ENCODE measurements at regions not wholly inside any gene's neighbourhood (a gene's known extent, or its start where the extent isn't known, plus 50 kb on each side); places are given as distances from the start of the nearest gene placed in this dataset.
"Not testable (repeated sequence)": the region's sequence is repeated elsewhere in the genome, so short reads cannot be mapped to it uniquely, and the experiment has no call there.

DNA sequence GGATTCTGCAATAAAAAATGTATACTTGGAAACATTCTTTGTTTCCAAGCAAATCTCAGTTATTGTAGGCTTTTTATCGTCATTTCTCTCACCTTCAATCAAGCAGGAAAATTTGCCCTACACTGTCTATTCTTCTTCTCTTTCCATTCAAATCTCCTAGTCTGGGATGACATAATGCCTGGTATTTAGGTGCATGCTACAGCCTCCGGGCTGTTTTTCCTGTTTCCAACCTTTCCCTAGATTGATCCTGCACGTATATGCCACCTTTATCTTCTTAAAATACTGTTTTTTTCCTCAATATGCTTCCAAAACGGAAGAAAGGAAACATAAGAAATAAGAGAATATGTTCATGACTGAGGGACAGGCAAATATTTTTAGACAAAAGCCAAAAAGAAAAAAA lies 249.1 kb upstream of the UBASH3B start:
- intact Hi-C loops (cut with DNase I) = no loop called here
- DNase-seq = no peak

DNA sequence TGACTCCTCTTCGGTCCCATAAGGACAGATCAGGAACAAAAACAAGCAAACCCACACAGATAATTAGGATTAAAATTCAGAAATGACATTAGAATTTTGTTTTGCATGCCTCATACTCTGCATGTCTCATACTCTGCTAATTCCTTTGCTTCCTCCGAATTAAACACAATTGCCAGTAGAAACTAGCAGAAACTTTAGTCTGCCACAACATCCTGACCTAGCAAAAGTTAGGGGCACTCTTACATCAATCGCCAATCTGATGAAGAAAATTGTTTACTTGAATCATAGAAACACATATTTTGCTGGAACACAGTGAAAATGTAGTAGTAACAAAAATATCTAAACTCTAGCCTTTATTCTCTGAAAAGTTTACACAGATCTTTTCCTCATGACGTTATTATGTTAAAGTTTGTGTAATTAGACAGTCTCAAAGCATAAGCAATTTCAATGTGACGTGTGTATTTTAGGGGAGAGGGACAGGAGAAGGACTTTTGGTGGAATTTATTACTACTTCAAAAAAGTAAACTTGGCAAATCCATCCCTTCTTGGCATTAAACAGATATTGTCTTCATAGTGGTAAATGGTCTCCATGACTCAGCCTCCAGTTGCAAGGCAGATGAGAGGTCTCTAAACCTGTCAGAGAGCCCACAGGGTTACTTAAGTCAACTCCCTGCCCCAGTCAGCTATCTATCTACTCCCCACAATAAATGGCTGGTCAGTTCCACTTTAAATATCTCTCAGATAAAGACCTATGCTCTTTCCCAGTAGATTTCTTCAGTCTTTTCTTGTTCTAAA lies 249.8 kb upstream of the UBASH3B start:
- intact Hi-C loops (cut with DNase I) = no loop called here

DNA sequence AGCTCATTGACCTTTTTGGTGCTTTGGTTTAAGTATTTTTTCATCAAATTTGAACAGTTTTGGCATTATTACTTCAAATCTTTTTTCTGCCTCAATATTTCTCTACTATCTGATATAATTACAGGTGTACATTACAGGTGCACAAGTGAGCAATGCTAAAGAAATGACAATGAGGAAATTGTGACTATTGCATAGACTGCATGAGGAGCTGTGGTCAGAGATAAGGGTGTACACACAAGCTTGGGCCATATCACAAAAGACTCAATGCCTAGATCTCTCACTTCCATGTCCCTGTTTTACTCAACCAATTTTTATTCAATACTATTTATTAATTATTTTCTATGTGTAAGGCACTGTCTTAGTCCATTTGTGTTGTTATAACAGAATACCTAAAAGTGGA lies 251.0 kb upstream of the UBASH3B start:
- DNase-seq = no peak
- intact Hi-C loops (cut with DNase I) = no loop called here

More for the DNA sequence above, 249.8 kb upstream of the UBASH3B start:
- no peak for DNase-seq

DNA sequence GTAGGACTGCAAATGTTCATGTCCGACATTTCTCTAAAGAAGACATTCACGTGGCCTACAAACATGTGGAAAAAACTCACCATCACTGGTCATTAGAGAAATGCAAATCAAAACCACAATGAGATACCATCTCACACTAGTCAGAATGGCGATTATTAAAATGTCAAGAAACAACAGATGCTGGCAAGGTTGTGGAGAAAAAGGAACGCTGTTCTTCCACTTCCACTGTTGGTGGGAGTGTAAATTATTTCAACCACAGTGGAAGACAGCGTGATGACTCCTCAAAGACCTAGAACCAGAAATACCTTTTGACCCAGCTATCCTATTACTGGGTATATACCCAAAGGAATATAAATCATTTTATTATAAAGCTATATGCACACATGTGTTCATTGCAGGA lies 253.9 kb upstream of the UBASH3B start:
- intact Hi-C loops (cut with DNase I) = not testable (repeated sequence)

DNA sequence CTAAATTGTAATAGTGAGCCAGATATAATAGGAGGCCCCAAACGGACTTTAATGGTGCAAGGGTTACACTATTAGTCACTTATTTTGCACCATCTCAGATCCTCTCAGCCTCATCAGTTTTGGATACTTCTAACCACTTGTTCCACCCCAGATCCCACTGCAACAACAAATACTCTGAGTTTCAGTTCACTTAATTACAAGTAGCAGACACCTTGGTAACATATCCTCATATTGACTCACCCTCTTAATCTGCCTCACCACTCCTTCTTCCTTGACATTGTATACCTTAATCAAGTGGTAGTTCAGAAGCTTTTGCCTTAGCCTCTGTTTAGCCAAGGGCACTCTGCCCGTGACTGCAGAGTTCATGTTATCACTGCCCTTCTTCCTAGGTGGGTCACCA lies 256.1 kb upstream of the UBASH3B start:
- intact Hi-C loops (cut with DNase I) = no loop called here

More for the DNA sequence above, 253.9 kb upstream of the UBASH3B start:
- not testable (repeated sequence) for DNase-seq

DNA sequence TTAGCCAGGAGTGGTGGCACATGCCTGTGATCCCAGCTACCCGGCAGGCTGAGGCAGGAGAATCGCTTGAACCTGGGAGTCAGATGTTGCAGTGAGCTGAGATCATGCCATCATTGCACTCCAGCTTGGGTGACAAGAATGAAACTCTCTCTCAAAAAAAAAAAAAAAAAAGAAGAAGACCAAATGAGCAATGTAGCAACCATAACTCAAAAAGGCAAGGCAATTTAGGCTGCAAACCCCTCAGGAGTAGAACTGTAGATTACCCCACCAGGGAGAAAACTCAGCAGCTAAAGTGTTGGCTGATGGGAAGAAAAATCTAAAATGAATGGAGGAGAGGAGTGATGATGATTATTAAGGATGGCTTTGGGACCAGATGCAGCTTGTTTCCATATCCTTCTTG lies 256.7 kb upstream of the UBASH3B start:
- intact Hi-C loops (cut with DNase I) = no loop called here
- DNase-seq = no peak

More for the DNA sequence above, 256.1 kb upstream of the UBASH3B start:
- DNase-seq = no peak

DNA sequence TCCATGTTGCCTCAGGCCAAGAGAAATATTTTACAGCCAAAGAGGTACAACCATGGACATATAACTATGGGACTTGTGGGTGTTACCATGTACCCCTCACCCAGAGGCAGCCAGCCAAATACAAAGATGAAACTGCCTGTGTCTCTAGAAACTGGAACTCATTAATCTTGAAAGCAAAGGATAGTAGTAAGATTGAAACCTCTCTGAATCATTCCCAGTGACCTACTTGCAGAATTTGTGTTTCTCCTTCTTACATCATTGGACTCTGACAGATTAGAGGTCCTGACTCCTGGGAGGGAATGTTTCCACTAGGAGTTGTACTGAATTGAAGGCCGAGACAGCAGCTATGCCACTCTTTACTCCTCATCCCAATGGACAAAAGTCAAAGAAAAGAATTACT lies 257.4 kb upstream of the UBASH3B start:
- no peak for DNase-seq
- intact Hi-C loops (cut with DNase I) = no loop called here

DNA sequence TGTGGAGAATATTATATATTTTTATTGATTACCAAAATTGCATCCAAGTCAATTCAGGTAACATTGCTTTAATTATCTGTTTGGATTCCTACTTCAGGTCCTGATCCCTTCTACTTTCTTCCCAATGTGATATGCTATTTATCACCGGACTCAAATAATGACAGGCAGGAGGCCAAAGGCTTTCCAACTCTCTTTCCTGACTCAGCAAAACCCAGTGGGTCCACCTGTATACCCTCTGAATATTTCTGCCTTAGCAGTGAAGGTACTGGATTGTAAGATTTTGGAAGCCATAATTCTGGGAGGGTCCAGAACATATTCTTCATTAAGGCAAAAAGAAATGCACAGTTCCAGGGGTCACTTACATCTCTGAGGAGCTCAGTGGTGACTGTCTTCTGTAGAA lies 260.2 kb upstream of the UBASH3B start:
- DNase-seq = no peak
- intact Hi-C loops (cut with DNase I) = no loop called here

DNA sequence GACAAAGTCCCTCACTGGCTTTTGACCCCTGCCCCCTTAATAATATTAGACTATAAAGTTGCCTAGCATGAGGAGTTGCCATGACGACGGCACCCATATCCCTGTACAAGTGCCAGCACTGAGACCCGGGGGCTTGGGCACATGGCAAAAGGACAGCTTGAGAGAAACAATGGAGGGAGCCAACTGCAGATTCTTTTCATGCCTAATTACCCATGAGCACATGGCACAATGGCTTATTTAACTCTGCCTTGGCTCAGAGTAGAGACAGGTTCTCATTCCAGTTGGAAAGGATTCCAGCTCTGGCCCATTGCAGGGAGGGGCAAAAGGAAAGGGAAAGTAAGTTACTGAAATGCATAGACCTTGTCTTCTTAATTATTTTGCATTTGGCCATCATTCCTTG lies 261.2 kb upstream of the UBASH3B start:
- DNase-seq = peak in 3 of 10 donors; percentile 10 to 28 (median 19)
- intact Hi-C loops (cut with DNase I) = no loop called here

DNA sequence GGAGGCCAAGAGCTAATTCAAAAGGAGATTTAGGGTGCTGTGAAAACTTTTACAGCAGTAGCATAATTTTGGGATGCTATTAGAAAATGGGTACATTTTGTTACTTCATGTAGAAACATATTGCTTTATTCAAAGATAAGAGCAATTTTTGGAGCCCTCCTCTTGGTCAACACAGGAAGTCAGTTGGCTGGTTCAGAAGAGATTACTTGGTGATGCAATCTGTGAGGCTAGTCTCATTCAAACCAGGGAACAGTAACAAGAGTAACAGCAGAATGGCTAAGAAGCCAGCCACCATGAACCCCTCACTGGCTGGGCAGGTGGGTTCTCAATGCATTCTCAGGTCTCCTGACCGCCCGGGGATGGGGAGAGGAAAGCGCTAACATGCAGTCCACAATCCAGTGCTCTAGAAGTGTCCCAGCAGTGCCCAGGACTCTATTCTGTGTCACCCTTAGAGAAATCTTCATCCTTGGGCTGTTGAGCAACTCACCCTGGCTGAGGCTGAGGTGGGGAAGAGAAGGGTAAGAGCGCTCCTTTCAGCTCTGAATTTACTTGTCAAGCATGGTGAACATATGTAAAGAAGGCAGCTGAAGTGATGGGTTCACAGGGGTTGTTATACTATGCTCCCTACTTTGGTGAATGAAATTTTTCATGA lies 262.2 kb upstream of the UBASH3B start:
- no peak for DNase-seq
- intact Hi-C loops (cut with DNase I) = no loop called here

DNA sequence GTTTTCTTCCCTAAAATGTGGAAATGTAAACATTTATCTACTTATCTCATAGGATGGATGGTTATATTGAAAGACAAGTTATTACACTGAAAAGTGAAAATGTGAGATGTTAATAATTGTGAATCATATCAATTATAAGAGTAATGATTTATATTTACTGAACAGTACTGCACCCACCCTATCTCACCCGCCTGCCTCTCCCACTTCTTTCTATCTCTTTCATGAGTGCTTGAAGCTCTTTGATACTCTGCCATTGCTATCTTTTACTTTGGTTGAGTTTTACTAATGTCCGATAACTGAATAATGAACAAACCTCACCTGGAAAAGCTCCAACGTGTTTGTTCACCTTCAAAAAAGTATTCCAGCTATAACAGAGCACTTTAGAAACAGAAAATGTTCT lies 263.0 kb upstream of the UBASH3B start:
- intact Hi-C loops (cut with DNase I) = no loop called here
- DNase-seq = no peak

DNA sequence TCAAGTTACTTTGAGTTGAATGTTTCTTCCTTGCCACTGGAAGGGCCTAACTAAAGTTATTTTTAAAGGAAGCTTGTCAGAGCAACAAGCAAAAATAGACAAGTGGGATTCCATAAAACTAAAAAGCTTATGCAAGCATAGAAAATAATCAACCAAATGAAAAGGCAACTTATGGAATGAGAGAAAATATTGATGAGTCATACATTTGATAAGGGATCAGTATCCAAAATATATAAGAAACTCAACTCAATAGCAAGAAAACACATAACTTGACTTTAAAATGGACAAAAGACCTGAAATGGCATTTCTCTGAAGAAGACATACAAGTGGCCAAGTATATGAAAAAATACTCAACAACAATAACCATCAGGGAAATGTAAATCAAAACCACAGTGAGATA lies 264.5 kb upstream of the UBASH3B start:
- DNase-seq = no peak
- intact Hi-C loops (cut with DNase I) = no loop called here

DNA sequence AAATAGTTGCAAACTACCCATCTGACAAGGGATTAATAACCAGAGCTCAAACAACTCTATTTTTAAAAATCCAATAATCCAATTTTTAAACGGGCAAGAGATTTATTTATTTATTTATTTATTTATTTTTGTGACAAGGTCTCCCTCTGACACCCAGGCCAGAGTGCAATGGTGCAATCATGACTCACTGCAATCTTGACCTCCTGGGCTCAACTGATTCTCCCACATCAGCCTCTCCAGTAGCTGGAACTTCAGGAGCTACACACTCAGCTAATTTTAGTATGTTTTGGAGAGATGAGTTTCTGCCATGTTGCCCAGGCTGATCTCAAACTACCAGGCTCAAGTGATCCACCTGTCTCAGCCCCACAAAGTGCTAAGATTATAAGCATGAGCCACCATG lies 267.2 kb upstream of the BLID start:
- intact Hi-C loops (cut with DNase I) = no loop called here
- DNase-seq = no peak

DNA sequence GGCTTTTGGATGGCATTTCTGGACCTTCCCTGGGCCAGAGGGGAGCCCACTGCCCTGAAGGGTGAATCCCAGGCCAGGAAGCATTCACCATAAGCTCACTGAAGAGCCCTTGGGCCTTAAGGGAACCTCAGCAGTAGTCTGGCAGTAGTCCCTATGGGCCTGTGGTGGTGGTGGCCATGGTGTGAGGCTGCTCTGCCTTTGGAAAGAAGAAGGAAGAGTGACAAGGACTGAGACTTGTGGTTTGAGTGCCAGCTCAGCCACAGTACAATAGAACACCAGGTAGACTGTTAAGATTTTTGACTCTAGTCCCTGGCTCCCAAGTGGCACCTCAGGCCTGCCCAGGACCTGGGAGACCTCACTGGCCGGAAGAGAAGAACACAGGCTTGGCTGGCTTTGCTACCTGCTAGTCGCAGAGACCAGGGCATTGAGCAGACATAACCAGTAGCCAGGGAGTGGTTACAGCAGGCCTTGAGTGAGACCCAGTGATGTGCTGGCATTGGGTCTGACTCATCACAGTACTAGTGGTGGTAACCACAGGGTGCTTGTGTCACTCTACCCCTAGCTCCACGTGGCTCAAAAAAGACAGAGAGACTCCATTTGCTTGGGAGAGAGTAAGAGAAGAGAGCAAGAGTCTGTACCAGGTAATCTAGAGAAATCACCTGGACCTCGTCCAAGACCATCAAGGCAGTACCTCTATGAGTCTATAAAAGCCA lies 259.8 kb upstream of the BLID start:
- no peak for DNase-seq
- intact Hi-C loops (cut with DNase I) = no loop called here

DNA sequence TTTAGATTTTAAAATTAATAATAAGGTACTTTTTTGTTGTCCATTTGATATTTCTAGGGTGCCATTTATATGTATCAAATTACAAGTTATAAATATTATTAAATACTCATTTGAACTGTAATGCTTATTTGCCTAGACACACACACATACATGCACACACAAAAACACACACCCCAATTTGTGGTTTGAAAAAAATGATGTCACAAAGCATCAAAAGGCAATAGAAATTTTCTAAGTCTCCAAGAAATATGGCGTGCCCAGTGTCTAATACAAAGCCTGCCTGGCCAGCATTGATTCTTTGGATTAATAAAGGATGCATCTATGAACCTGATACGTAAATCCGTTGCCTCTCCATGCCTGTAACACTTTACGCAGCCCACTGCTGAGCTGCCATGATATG lies 252.8 kb upstream of the BLID start:
- DNase-seq = no peak
- intact Hi-C loops (cut with DNase I) = no loop called here

DNA sequence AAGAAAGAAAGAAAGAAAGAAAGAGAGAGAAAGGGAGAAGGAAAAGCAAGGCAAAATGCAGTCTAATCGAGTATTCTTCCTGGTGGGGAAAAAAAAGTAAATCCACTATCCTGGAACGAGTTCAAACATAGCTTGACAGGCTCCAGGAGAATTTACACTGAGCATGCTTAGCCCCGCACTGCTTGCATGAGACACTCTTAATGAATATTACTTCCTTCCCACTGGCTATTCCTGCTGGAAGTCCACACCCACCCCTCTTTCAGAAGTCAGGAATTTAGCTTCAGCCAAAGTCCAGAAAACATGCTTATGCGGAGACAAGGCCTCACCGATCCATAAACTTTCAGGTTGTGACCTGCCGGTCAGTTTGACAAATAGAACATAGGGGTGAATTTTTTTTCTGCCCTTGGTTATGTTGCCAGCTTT lies 251.8 kb upstream of the BLID start:
- intact Hi-C loops (cut with DNase I) = no loop called here

DNA sequence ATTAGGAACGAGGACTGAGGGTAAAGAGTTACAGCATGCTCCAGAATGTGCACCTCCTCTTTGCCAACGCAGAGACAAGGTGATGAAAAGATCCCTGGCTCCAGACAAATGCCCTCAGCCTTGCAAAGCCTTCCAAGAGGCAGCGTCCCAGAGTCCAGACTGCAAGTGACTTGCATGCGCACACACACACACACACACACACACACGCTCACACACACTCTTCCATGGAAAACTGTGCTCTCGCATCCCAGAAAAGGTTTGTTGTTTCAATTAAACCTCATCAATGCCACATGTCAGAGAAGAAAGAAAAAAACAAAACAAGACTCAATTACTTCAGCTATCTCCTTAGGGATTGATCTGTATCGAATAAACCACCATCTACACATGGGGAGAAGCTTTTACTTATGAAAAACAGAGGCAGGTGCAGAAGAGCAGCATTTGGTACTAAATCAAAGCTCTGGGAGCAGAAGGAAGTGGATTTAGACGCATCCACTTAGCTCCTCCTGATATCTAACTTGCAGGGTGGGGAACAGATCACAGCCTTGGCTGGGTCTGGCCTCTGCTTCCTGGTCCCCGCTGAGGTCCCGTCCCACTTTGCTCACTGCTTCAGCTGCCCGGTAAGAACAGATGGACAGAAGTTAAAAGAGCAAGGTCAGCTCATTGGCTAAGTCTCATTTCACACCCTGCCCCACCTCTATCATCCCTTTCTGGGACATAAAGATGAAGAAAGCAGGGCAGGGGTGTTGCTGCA lies 249.8 kb upstream of the BLID start:
- no peak for DNase-seq
- intact Hi-C loops (cut with DNase I) = no loop called here

More for the DNA sequence above, 251.8 kb upstream of the BLID start:
- no peak for DNase-seq

DNA sequence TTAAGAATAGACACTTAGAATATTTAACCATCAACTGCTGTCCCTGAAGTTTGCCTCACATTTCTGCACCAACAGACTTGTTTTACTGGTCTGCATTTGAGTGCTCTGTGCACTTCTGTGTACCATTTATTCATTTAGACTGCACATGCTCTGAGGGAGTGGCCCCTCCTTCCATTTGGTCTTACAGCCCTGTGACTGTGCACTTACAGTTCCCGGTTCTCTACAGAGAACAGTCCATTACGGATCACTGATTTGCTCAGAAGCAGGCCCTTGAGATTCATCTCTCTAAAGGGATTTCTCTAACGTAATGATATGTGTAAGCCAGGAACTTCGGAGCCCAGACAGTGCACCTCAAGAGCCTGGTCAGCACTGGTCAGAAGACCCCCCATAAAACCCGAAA lies 247.3 kb upstream of the BLID start:
- intact Hi-C loops (cut with DNase I) = no loop called here
- no peak for DNase-seq

DNA sequence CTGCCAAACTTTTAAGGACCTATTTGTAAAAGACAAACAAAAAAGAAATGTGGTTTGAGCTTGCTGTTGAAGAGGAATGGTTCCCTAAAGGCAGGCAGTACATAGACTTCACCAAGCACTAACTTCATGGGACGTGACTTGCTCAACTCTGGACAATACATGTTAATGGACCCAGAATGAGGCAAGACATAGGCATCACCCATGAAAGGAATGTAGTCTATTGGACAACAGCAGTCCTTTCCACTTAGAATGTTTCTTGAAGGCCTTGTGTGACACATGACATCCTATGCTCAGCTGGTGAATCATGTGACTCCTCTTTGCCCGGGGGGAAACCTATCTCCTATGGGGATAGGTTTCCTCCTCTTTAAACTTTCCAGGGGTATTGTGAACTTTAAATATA lies 246.4 kb upstream of the BLID start:
- DNase-seq = no peak
- intact Hi-C loops (cut with DNase I) = no loop called here

DNA sequence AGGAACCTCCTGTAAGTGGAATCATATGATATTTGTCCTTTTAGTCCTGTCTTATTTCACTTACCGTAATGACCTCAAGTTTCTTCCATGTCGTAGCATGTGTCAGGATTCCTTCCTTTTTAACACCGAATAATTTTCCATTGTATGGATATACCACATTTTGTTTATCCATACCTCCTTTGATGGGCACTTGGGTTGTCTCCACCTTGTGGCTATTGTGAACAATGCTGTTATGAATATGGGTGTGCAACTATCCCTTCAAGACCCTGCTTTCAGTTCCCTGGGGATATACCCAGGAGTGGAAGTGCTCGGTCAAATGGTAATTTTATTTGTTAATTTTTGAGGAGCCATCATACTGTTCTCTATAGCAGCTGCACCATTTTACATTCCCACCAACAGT lies 244.9 kb upstream of the BLID start:
- intact Hi-C loops (cut with DNase I) = no loop called here
- DNase-seq = no peak

DNA sequence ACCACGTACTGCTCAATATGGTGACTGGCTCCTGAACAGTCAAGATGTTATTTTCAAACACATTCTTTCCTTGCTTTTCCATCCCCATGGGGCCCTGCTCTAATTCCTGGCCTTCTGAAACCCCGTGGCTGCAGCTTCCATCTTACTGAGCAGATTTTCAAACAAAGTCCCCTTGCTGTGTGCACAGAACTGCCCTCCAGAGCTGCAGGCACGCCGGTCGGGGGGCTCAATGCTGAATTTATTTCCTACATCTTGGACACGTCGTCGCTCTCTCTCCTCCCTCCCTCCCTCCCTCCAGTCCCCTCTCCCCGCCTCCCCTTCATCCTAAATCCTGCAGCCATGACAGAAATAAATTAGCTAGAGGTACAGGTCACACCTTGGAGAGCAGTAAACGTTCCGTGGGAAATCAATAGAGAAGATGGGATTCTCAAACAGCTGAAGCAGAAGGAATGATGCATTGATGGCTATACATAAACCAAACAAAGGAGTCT lies 243.1 kb upstream of the BLID start:
- intact Hi-C loops (cut with DNase I) = no loop called here
- no peak for DNase-seq
